ENCODE measurements at regions not wholly inside any gene's neighbourhood (a gene's known extent, or its start where the extent isn't known, plus 50 kb on each side); places are given as distances from the start of the nearest gene placed in this dataset.

GRCh38 chr10:62453274-62453673 is 79.1 kb downstream of the ZNF365 start:
- TF ChIP-seq EZH2 (IDR thresholded peaks at IDR 0.05; ENCODE audit: insufficient read depth, poor library complexity, severe bottlenecking) (no peak), EZH2phosphoT487 (IDR thresholded peaks at IDR 0.05; ENCODE audit: insufficient read depth, low read depth) (no peak)

All from GM23248 (cell line).